Natural killer cell (primary cell): ENCODE measurements at regions not wholly inside any gene's neighbourhood (a gene's known extent, or its start where the extent isn't known, plus 50 kb on each side); places are given as distances from the start of the nearest gene placed in this dataset.

Source experiments
- ATAC-seq, 3 donors: fragments of 150-1000 bp in 2 of 3; fragments of 200-7000 bp in 1 of 3; cut with Tn5 transposase; 1 replicate in 1 of 3; 2 replicates in 2 of 3; pipeline ENCODE4 v1.10.0; 2021; ENCODE audit warnings: mild to moderate bottlenecking in 2 of 3, moderate library complexity in 2 of 3
- DNase-seq, 2 donors: peaks; one replicate each; pipeline versions ENCODE4 v3.0.0 to v3.0.0-alpha.2; 2013 to 2021; ENCODE audit warnings: mixed read lengths in 1 of 2
- H3K27ac ChIP-seq: one replicate; pipeline ENCODE4 v1.5.1; 2013; ENCODE audit warnings: mild to moderate bottlenecking, low read length
- H3K27me3 ChIP-seq: one replicate; pipeline ENCODE4 v1.6.1; 2013; ENCODE audit warnings: low read length; ENCODE audit not compliant: control insufficient read depth, insufficient read depth
- H3K36me3 ChIP-seq: one replicate; pipeline ENCODE4 v1.6.1; 2013; ENCODE audit warnings: low read length; ENCODE audit not compliant: control insufficient read depth, insufficient read depth
- H3K4me1 ChIP-seq: one replicate; pipeline ENCODE4 v1.6.1; 2013; ENCODE audit warnings: low read length; ENCODE audit not compliant: control insufficient read depth, insufficient read depth
- H3K4me3 ChIP-seq: one replicate; pipeline ENCODE4 v1.5.1; 2013; ENCODE audit warnings: low read length
- H3K9me3 ChIP-seq: one replicate; pipeline ENCODE4 v1.6.1; 2013; ENCODE audit warnings: low read length; ENCODE audit not compliant: control insufficient read depth, insufficient read depth
- H3K27ac Mint-ChIP-seq, 2 donors: one replicate each; pipeline ENCODE4 v1.8.0; 2022; ENCODE audit warnings: mild to moderate bottlenecking in 2 of 2, mixed read lengths in 2 of 2, moderate library complexity in 1 of 2
- H3K27me3 Mint-ChIP-seq, 2 donors: one replicate each; pipeline ENCODE4 v1.8.0; 2022; ENCODE audit warnings: low read depth in 2 of 2, mixed read lengths in 2 of 2
- H3K36me3 Mint-ChIP-seq: one replicate; pipeline ENCODE4 v1.8.0; 2022; ENCODE audit warnings: mixed read lengths
- H3K4me1 Mint-ChIP-seq, 2 donors: one replicate each; pipeline ENCODE4 v1.8.0; 2022; ENCODE audit warnings: mixed read lengths in 2 of 2
- H3K4me3 Mint-ChIP-seq: one replicate; pipeline ENCODE4 v1.8.0; 2022; ENCODE audit warnings: mild to moderate bottlenecking, moderate library complexity, mixed read lengths
- H3K9me3 Mint-ChIP-seq, 2 donors: one replicate each; pipeline ENCODE4 v1.8.0; 2022; ENCODE audit warnings: mixed read lengths in 2 of 2
- CTCF ChIP-seq: fragments of 200-600 bp; IDR thresholded peaks from one replicate; pipeline ENCODE4 v1.8.0; 2022; ENCODE audit warnings: antibody characterized with exemption
- WGBS: methylation state at CpG from one replicate; pipeline ENCODE4 v1.1.7; 2013; ENCODE audit warnings: missing lambda C conversion rate; ENCODE audit not compliant: insufficient coverage; 5-methylcytosine and 5-hydroxymethylcytosine counted together
- intact Hi-C: fragments of 100-400 bp; cut with micrococcal nuclease; formaldehyde crosslinking; loops from one replicate; pipeline ENCODE4 v1.14.2; 2022

DNA sequence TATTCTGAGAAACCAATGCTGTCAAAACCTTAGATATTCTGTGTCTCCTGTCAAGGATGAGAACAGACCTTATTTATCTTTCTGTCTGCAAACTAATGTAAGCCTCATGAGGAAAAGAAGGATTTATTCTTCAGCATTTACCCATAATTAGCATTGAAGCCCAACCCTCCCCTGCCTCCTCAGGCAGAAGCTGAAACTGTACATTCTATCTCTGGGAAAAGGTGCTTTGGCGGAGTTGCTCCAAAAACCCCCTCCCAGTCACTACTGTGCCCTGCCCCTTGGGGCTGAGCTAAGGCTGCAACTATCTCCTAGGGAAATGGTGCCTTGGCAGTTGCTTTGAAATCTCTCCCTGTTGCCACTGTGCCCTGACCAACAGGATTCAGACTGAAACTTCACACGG, 106.2 kb upstream of the TLR4 start:
- Mint-ChIP-seq H3K9me3 (peaks cover 8 to 12% of the 10 kb centered on the region in 2 donors), H3K36me3 (no peaks in the 10 kb centered on the region), H3K4me3 (no peak overlapping the region), H3K27me3 (no peaks in the 10 kb centered on the region), H3K4me1 (no peaks in the 10 kb centered on the region), H3K27ac (no peak overlapping the region)
- ATAC-seq = no peak
- H3K4me3 ChIP-seq = no peak overlapping the region
- no peak overlapping the region for H3K27ac ChIP-seq
- no peak for TF ChIP-seq CTCF
- DNase-seq = no peak
- no peaks in the 10 kb centered on the region for H3K27me3 ChIP-seq
- WGBS = 87% methylated on average over 2 of the region's 2 CpGs
- no peaks in the 10 kb centered on the region for H3K36me3 ChIP-seq
- H3K9me3 ChIP-seq = peaks cover 13% of the 10 kb centered on the region
- no peaks in the 10 kb centered on the region for H3K4me1 ChIP-seq
- intact Hi-C loops = no loop called here

- Mint-ChIP-seq H3K36me3 (no peaks in the 10 kb centered on the region), H3K4me1 (no peaks in the 10 kb centered on the region), H3K27ac (no peak overlapping the region), H3K27me3 (no peaks in the 10 kb centered on the region), H3K9me3 (peaks cover 3 to 10% of the 10 kb centered on the region in 2 donors), H3K4me3 (no peak overlapping the region)
- 42% methylated on average over 2 of the region's 2 CpGs for WGBS
- no peak overlapping the region for H3K27ac ChIP-seq
- no peaks in the 10 kb centered on the region for H3K4me1 ChIP-seq
- H3K36me3 ChIP-seq = no peaks in the 10 kb centered on the region
- TF ChIP-seq CTCF = no peak
- no peak overlapping the region for H3K4me3 ChIP-seq
- DNase-seq = no peak
- intact Hi-C loops = no loop called here
- peaks cover 13% of the 10 kb centered on the region for H3K9me3 ChIP-seq
- ATAC-seq = no peak
- H3K27me3 ChIP-seq = no peaks in the 10 kb centered on the region
These were observed 107.5 kb upstream of the TLR4 start for GRCh38 chr9:117596678-117597077.

- no peaks in the 10 kb centered on the region for H3K27me3 ChIP-seq
- H3K9me3 ChIP-seq = peaks cover 13% of the 10 kb centered on the region
- Mint-ChIP-seq H3K27ac (no peak overlapping the region), H3K4me3 (no peak overlapping the region), H3K36me3 (no peaks in the 10 kb centered on the region), H3K27me3 (no peaks in the 10 kb centered on the region), H3K4me1 (no peaks in the 10 kb centered on the region), H3K9me3 (peaks cover 3 to 10% of the 10 kb centered on the region in 2 donors)
- no peak overlapping the region for H3K4me3 ChIP-seq
- 95% methylated on average over 3 of the region's 3 CpGs for WGBS
- intact Hi-C loops = no loop called here
- H3K36me3 ChIP-seq = no peaks in the 10 kb centered on the region
- H3K4me1 ChIP-seq = no peaks in the 10 kb centered on the region
- DNase-seq (no peak), ATAC-seq (no peak)
- no peak for TF ChIP-seq CTCF
- H3K27ac ChIP-seq = no peak overlapping the region
These were observed 108.6 kb upstream of the TLR4 start for GRCh38 chr9:117595650-117596049.

DNA sequence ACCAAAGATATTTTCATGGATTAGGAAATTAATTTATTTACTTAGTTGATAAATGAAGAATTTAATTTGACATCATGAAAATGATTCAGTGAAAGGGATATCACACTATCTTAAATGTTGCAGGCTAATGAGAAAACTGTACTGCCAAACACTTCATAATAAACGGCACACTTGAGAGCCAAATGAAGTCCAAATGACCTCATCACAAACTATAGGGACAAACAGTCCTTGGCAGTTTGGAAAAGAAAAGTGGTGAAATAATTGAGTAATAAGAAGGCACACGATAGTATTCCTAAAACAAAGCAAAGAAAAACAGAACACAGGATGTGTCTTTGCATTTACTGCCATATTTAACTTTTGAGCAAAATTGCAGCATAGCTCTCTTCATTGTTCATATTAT, 116.9 kb upstream of the TLR4 start:
- H3K9me3 ChIP-seq = no peaks in the 10 kb centered on the region
- Mint-ChIP-seq H3K27ac (no peak overlapping the region), H3K9me3 (peaks cover 3 to 8% of the 10 kb centered on the region in 2 donors), H3K27me3 (no peaks in the 10 kb centered on the region), H3K4me1 (no peaks in the 10 kb centered on the region), H3K36me3 (no peaks in the 10 kb centered on the region), H3K4me3 (no peak overlapping the region)
- no peaks in the 10 kb centered on the region for H3K27me3 ChIP-seq
- intact Hi-C loops = no loop called here
- WGBS = no CpG with 5 or more reads among the region's 2 CpGs
- DNase-seq (no peak), ATAC-seq (no peak)
- no peak for TF ChIP-seq CTCF
- no peaks in the 10 kb centered on the region for H3K4me1 ChIP-seq
- H3K36me3 ChIP-seq = no peaks in the 10 kb centered on the region
- H3K4me3 ChIP-seq = no peak overlapping the region
- no peak overlapping the region for H3K27ac ChIP-seq
